GM23338 (cell line): ENCODE measurements at regions not wholly inside any gene's neighbourhood (a gene's known extent, or its start where the extent isn't known, plus 50 kb on each side); places are given as distances from the start of the nearest gene placed in this dataset.
A peak's percentile ranks its signal among the peaks of the same experiment; 100 is the strongest.

ENCODE experiments used
- ATAC-seq: fragments of 200-7000 bp; cut with Tn5 transposase; 3 replicates; pipeline ENCODE4 v1.9.1; 2020
- DNase-seq: peaks from one replicate; pipeline ENCODE4 v3.0.0-alpha.2; 2015; ENCODE audit warnings: low spot score
- H2AFZ ChIP-seq: fragments of 200-600 bp; sonication (generic); 2 replicates; pipeline ENCODE4 v1.8.0; 2016; ENCODE audit warnings: antibody characterized with exemption, mild to moderate bottlenecking, moderate library complexity
- H3F3A ChIP-seq: fragments of 200-600 bp; sonication (generic); replicated peaks from 2 replicates; pipeline ENCODE4 v1.8.0; 2017; ENCODE audit warnings: antibody characterized with exemption, mixed run types, low read depth
- H3K27ac ChIP-seq: fragments of 200-600 bp; sonication (generic); 2 replicates; pipeline ENCODE4 v1.6.1; 2016; ENCODE audit warnings: low read depth
- H3K27me3 ChIP-seq: fragments of 200-600 bp; sonication (generic); 2 replicates; pipeline ENCODE4 v1.8.0; 2016; ENCODE audit warnings: mild to moderate bottlenecking, mixed run types, moderate library complexity; ENCODE audit not compliant: insufficient read depth
- H3K36me3 ChIP-seq: fragments of 200-600 bp; sonication (generic); 2 replicates; pipeline ENCODE4 v1.8.0; 2016; ENCODE audit warnings: mild to moderate bottlenecking; ENCODE audit not compliant: insufficient read depth
- H3K4me1 ChIP-seq: fragments of 200-600 bp; sonication (generic); 2 replicates; pipeline ENCODE4 v1.8.0; 2016; ENCODE audit warnings: mild to moderate bottlenecking, moderate library complexity; ENCODE audit not compliant: insufficient read depth
- H3K4me2 ChIP-seq: fragments of 200-600 bp; sonication (generic); 2 replicates; pipeline ENCODE4 v1.7.1; 2017; ENCODE audit warnings: mixed run types
- H3K4me3 ChIP-seq: fragments of 200-600 bp; sonication (generic); 2 replicates; pipeline ENCODE4 v1.6.1; 2016; ENCODE audit warnings: mixed run types
- H3K79me2 ChIP-seq: fragments of 200-600 bp; sonication (generic); replicated peaks from 2 replicates; pipeline ENCODE4 v1.8.0; 2017; ENCODE audit warnings: mild to moderate bottlenecking; ENCODE audit not compliant: insufficient read depth
- H3K9me2 ChIP-seq: fragments of 200-600 bp; sonication (generic); 2 replicates; pipeline ENCODE4 v1.8.0; 2017; ENCODE audit not compliant: insufficient read depth
- H4K20me1 ChIP-seq: fragments of 200-600 bp; sonication (generic); replicated peaks from 2 replicates; pipeline ENCODE4 v1.8.0; 2017; ENCODE audit warnings: mild to moderate bottlenecking; ENCODE audit not compliant: insufficient read depth
- H3K27ac Mint-ChIP-seq: 2 replicates; pipeline ENCODE4 v1.8.0; 2020; ENCODE audit warnings: inconsistent platforms, mild to moderate bottlenecking, moderate library complexity, mixed read lengths
- H3K27me3 Mint-ChIP-seq: 3 replicates; pipeline ENCODE4 v1.8.0; 2022; ENCODE audit warnings: low read depth, mild to moderate bottlenecking, moderate library complexity, mixed read lengths, inconsistent platforms; ENCODE audit not compliant: insufficient read depth, poor library complexity
- H3K36me3 Mint-ChIP-seq: 3 replicates; pipeline ENCODE4 v1.8.0; 2021; ENCODE audit warnings: low read depth, mild to moderate bottlenecking, inconsistent platforms, moderate library complexity, mixed read lengths
- H3K4me1 Mint-ChIP-seq: 3 replicates; pipeline ENCODE4 v1.8.0; 2020; ENCODE audit warnings: mild to moderate bottlenecking, inconsistent platforms, mixed read lengths
- H3K4me3 Mint-ChIP-seq: 3 replicates; pipeline ENCODE4 v1.8.0; 2021; ENCODE audit warnings: moderate library complexity, mild to moderate bottlenecking, inconsistent platforms, mixed read lengths
- H3K9me3 Mint-ChIP-seq: 3 replicates; pipeline ENCODE4 v1.8.0; 2020; ENCODE audit warnings: moderate library complexity, mild to moderate bottlenecking, inconsistent platforms, mixed read lengths
- CREB1 ChIP-seq: fragments of 250-450 bp; sonication (Bioruptor Pico); IDR thresholded peaks from 2 replicates; pipeline ENCODE4 v1.5.0; 2020; ENCODE audit warnings: low read depth, mild to moderate bottlenecking, moderate library complexity
- CTCF ChIP-seq, 2 experiments: fragments of 200-600 bp in 1 of 2; sonication (generic) in 1 of 2; conservative IDR thresholded peaks; 2 replicates each; pipeline versions ENCODE4 v1.5.1 to v1.6.1; 2016 to 2017; ENCODE audit warnings: antibody characterized with exemption in 2 of 2, low read depth in 2 of 2, mild to moderate bottlenecking in 2 of 2, moderate library complexity in 1 of 2
- REST ChIP-seq: IDR thresholded peaks from one replicate; pipeline ENCODE4 v1.6.1; 2018; ENCODE audit warnings: antibody characterized with exemption; ENCODE audit not compliant: unreplicated experiment
- ZNF462 ChIP-seq: fragments of 250-450 bp; sonication (Bioruptor Pico); IDR thresholded peaks from 2 replicates; pipeline ENCODE4 v1.5.0; 2020; ENCODE audit warnings: mild to moderate bottlenecking, moderate library complexity

GRCh38 chr20:56974499-56975250 is 291.8 kb downstream of the BMP7 start:
- peaks cover 30% of the 10 kb centered on the region for H3K27me3 Mint-ChIP-seq
- H3K79me2 ChIP-seq: no peaks in the 10 kb centered on the region
- no peaks in the 10 kb centered on the region for H3K9me3 Mint-ChIP-seq
- TF ChIP-seq REST: no peak
- peak; percentile 58 for TF ChIP-seq CREB1 (CRISPR knock-in tag)
- TF ChIP-seq CTCF (conservative IDR thresholded peaks at IDR 0.05; ENCODE audit: low read depth in 2 of 2): peak; percentile 93 to 95
- no peak for TF ChIP-seq ZNF462 (CRISPR knock-in tag)
- H3K9me2 ChIP-seq: no peaks in the 10 kb centered on the region
- peak overlapping the region; percentile 38 for H3K4me3 ChIP-seq
- no peak overlapping the region for H3K27ac Mint-ChIP-seq
- H3K4me3 Mint-ChIP-seq: peak overlapping the region; percentile 48; the same call in 2 of the 3 replicates
- H3K36me3 ChIP-seq: no peaks in the 10 kb centered on the region
- peak; percentile 84 for ATAC-seq
- H3K36me3 Mint-ChIP-seq: no peaks in the 10 kb centered on the region
- H3F3A ChIP-seq: no peaks in the 10 kb centered on the region
- H3K4me1 ChIP-seq: peaks cover 37% of the 10 kb centered on the region
- no peaks in the 10 kb centered on the region for H4K20me1 ChIP-seq
- DNase-seq: peak; percentile 90
- H3K4me2 ChIP-seq: peak overlapping the region; percentile 72
- peaks cover 36% of the 10 kb centered on the region for H3K4me1 Mint-ChIP-seq
- peak overlapping the region; percentile 48 for H2AFZ ChIP-seq
- no peak overlapping the region for H3K27ac ChIP-seq
- 0 out of 2 replicates have a peak, but pooled peaks cover 5% of the 10 kb centered on the region for H3K27me3 ChIP-seq
